IPS-18a (cell line): ENCODE measurements at regions not wholly inside any gene's neighbourhood (a gene's known extent, or its start where the extent isn't known, plus 50 kb on each side); places are given as distances from the start of the nearest gene placed in this dataset.

Source experiments
- H3K27ac ChIP-seq: one replicate; pipeline ENCODE4 v1.5.1; 2013; ENCODE audit warnings: low read length
- H3K27me3 ChIP-seq: one replicate; pipeline ENCODE4 v1.6.1; 2013; ENCODE audit warnings: mild to moderate bottlenecking, low read length; ENCODE audit not compliant: control insufficient read depth, insufficient read depth
- H3K36me3 ChIP-seq: one replicate; pipeline ENCODE4 v1.6.1; 2013; ENCODE audit warnings: low read depth, low read length; ENCODE audit not compliant: control insufficient read depth
- H3K4me1 ChIP-seq: one replicate; pipeline ENCODE4 v1.6.1; 2013; ENCODE audit warnings: low read depth, low read length; ENCODE audit not compliant: control insufficient read depth
- H3K4me3 ChIP-seq: one replicate; pipeline ENCODE4 v1.5.1; 2013; ENCODE audit warnings: low read length
- H3K9ac ChIP-seq: one replicate; pipeline ENCODE4 v1.6.1; 2013; ENCODE audit warnings: mild to moderate bottlenecking, low read length, moderate library complexity
- H3K9me3 ChIP-seq: one replicate; pipeline ENCODE4 v1.6.1; 2013; ENCODE audit warnings: low read depth, low read length; ENCODE audit not compliant: control insufficient read depth

DNA sequence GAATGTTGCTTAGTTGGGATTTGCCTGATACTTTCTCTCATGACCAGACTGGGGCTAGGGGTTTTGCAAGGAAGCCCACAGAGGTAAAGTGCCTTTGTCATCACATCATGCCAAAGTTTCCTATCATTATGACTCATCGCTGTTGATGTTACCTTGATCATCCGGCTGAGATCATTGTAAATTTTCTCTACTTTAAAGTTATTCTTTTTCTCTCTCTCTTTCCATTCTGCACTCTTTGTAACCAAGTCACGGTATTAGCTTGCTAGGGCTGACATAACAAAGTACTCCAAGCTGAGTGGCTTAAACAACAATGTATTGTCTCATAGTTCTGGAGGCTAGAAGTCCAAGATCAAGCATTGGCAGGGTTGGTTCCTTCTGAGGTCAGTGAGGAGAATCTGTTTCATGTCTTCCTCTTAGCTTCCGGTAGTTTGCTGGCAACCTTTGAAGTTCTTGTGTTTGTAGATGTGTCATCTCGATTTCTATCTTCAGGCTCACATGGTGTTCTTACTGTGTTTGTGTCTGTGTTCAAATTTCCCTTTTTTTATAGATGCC, 113.0 kb downstream of the DTHD1 start:
- Histone ChIP-seq H3K27ac (no peak overlapping the region), H3K4me1 (no peaks in the 10 kb centered on the region), H3K36me3 (no peaks in the 10 kb centered on the region), H3K9me3 (no peaks in the 10 kb centered on the region), H3K27me3 (no peaks in the 10 kb centered on the region), H3K9ac (no peak overlapping the region), H3K4me3 (no peak overlapping the region)

DNA sequence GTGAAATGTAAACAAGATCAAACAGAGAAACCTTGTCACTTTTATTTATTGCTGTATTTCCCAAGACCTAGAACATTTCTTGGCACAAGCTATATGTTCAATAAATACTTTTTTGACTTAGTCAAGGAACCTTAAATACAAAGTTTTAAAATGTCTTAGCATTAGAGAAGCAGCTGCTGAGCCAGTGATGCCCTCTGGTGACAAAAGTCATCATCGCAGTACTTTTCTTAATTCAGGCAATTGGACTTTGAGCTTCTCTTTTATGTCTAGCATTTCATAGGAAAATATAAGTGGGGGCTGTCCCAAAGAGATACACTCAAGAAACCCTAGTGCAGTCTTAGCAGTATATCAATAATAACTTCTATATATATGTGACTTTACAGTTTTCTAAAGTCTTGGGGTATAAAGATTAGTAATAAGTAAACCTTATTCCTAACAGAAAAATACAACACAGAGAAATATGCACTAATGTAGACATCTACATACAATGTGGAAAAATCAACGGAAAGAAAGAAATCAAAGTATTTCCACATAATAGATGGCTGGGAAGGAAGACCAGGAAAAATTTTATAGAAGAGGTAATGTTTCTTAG, 118.4 kb downstream of the DTHD1 start:
- no peaks in the 10 kb centered on the region for H3K27me3 ChIP-seq
- H3K27ac ChIP-seq, result no peak overlapping the region
- H3K9me3 ChIP-seq, result no peaks in the 10 kb centered on the region
- H3K9ac ChIP-seq, result no peak overlapping the region
- H3K4me3 ChIP-seq, result no peak overlapping the region
- no peaks in the 10 kb centered on the region for H3K4me1 ChIP-seq
- no peaks in the 10 kb centered on the region for H3K36me3 ChIP-seq

DNA sequence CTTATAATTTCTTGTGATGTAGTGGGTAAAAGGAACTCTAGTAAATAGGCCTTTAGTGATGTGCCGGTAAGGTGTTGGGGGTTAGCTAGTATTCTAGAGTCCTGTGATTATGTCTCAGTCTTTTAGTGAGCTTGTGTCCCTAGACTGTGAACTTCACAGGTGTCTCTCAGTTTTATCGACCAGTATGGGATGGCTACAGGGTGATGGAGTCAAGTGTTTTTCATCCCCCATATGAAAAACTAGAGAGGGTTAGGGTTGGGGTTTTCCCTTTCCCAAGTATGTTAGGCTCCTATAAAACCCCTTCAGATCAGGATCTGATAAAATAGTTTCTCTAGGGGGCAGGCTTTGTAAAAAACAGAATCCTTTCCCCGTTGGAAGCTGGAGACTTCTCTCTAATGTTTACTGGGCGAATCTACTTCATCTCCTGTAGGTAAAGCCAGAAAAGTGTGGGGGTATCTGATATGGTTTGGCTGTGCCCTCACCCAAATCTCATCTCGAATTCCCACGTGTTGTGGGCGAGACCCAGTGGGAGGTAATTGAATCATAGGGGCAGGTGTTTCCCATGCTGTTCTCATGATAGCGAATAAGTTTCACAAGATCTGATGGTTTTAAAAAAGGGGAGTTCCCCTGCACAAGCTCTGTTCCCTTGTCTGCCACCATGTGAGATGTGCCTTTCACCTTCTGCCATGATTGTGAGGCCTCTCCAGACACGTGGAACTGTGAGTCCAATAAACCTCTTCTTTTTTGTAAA, 120.8 kb downstream of the DTHD1 start:
- Histone ChIP-seq H3K27me3 (no peaks in the 10 kb centered on the region), H3K4me1 (peaks cover 7% of the 10 kb centered on the region)

DNA sequence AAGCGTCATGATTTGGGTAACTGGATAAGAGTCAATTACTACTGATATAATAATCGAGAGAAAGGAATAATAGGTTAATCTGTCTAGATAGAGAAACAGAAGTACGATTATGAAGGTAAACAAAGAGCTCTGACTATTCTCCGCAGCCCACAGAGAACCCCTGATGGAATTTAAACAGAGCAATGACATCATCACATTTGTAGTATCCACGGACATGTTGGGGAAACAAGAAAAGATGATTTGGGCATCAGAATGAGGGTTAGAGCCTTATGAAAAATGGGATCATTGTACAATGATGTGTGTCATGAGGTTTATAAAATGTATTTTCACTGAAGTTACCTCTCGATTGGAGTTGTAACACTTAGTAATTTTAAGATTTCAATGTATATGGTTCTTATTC, 129.9 kb downstream of the DTHD1 start:
- no peaks in the 10 kb centered on the region for H3K4me1 ChIP-seq
- H3K9ac ChIP-seq, result no peak overlapping the region
- H3K4me3 ChIP-seq, result no peak overlapping the region
- no peaks in the 10 kb centered on the region for H3K36me3 ChIP-seq
- no peaks in the 10 kb centered on the region for H3K9me3 ChIP-seq
- no peak overlapping the region for H3K27ac ChIP-seq
- no peaks in the 10 kb centered on the region for H3K27me3 ChIP-seq

More for the DNA sequence above, 120.8 kb downstream of the DTHD1 start:
- no peak overlapping the region for H3K4me3 ChIP-seq
- no peak overlapping the region for H3K27ac ChIP-seq
- no peaks in the 10 kb centered on the region for H3K36me3 ChIP-seq
- H3K9me3 ChIP-seq, result no peaks in the 10 kb centered on the region
- H3K9ac ChIP-seq, result no peak overlapping the region

DNA sequence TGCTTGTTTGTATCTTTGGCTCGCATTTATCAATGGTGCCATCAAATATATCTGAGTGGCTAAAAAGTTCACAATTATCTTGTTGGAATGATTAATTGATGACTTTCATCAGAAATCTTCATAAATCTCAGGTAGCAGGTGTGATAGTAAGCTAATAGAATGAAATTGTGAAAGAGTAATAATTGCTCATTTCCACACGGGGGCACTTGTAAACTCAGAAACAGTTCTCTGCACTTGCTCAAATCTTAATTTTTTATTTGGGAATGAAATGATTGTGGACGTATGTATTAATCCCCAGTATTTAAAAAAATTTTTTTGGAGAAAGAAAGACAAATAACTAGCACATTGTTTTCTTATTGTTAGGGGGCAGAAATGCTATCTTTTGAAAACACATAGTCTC, 132.8 kb downstream of the DTHD1 start:
- H3K4me3 ChIP-seq, result no peak overlapping the region
- H3K9me3 ChIP-seq, result no peaks in the 10 kb centered on the region
- no peak overlapping the region for H3K9ac ChIP-seq
- no peaks in the 10 kb centered on the region for H3K27me3 ChIP-seq
- H3K4me1 ChIP-seq, result no peaks in the 10 kb centered on the region
- H3K27ac ChIP-seq, result no peak overlapping the region
- H3K36me3 ChIP-seq, result no peaks in the 10 kb centered on the region

DNA sequence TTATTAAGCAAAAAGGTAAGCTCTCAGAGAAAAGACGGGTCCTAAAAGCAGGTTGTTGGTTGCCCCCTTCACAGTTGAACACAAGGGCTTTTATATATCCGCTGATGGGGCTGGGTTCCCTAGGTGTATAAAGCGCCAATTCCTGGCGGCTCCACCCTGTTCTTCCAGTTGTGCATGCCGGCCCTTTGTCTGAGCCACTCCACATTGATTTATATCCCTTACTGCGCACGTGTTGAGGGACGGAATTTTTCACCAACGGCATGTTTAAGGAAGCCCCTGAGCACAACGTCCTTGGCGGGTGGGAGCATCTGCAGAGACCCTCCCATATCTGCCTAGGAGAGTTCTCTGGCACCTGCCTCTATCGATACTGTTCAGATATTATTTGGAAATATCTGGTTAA, 135.7 kb downstream of the DTHD1 start:
- H3K9me3 ChIP-seq, result no peaks in the 10 kb centered on the region
- no peaks in the 10 kb centered on the region for H3K36me3 ChIP-seq
- no peak overlapping the region for H3K27ac ChIP-seq
- H3K27me3 ChIP-seq, result no peaks in the 10 kb centered on the region
- no peaks in the 10 kb centered on the region for H3K4me1 ChIP-seq
- no peak overlapping the region for H3K9ac ChIP-seq
- no peak overlapping the region for H3K4me3 ChIP-seq

DNA sequence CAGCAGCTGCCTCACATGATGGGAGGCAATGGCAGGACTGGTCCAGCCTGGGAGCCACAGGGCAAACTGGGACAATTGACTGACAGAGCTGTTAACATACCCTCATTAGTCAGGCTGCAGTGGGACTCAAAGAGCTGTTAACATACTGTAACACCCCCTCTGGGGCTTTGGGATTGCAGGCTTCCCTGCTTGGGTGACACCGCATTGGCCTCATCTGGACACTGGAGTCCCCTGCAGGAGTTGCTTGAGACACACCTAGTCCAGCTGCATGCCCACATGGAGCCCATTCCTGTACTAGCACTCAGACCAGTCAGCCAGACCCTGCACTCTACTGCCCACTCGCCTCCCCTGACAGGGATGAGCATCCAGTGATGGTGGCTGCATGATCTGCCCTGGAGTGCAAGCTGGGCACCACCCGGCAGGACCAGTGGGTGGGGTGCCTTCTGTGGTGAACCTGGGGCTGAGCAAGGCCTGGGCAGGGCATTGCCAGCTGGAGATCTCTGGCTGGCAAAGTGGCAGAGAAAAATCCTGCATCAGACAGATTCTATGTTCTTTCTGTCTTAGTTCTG, 138.8 kb downstream of the DTHD1 start:
- H3K9ac ChIP-seq, result no peak overlapping the region

DNA sequence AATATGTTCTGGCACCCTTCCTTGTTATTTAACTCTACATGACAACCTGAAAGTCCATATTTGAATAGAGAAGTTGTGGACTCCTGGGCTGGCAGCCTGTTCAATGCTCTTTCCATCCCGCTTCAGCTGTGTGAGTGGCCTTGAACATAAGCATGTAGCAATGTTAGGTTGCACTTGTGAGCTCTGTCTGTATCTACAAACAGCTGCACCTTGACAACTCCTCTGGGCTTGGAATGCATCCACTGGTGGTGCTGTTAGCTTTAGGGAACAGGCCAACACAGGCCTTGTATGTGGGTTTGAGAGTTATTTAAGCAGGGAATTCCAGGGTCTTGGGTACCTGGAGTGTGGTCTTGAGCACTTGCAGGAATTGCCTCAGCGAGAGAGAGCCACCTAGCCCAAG, 141.2 kb downstream of the DTHD1 start:
- H3K9me3 ChIP-seq, result no peaks in the 10 kb centered on the region
- no peak overlapping the region for H3K9ac ChIP-seq
- no peak overlapping the region for H3K27ac ChIP-seq
- H3K4me3 ChIP-seq, result no peak overlapping the region
- H3K36me3 ChIP-seq, result no peaks in the 10 kb centered on the region
- H3K27me3 ChIP-seq, result no peaks in the 10 kb centered on the region
- no peaks in the 10 kb centered on the region for H3K4me1 ChIP-seq

More for the DNA sequence above, 138.8 kb downstream of the DTHD1 start:
- no peaks in the 10 kb centered on the region for H3K27me3 ChIP-seq
- no peak overlapping the region for H3K4me3 ChIP-seq
- H3K9me3 ChIP-seq, result no peaks in the 10 kb centered on the region
- H3K27ac ChIP-seq, result no peak overlapping the region
- H3K36me3 ChIP-seq, result no peaks in the 10 kb centered on the region
- no peaks in the 10 kb centered on the region for H3K4me1 ChIP-seq

DNA sequence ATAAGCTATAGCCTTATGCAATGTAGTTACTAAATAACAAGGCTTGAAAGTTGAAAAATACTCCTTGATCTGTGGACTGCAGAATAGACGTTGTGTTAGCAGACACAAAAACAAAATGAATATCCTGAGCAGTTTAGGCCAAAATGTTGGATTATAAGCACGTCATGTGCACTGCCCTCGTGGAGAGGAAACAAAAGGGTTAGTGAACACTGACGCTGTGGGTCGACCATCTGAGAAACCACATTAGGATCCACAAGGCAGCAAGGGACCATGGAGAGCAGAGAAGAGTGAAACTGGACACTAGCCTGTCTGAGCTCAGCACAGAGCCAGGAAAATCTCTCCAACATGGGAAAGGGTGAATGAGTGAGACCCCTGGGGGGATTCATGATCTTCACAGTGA, 145.3 kb downstream of the DTHD1 start:
- H3K4me1 ChIP-seq, result no peaks in the 10 kb centered on the region
- H3K9me3 ChIP-seq, result no peaks in the 10 kb centered on the region
- H3K4me3 ChIP-seq, result no peak overlapping the region
- no peaks in the 10 kb centered on the region for H3K36me3 ChIP-seq
- H3K27ac ChIP-seq, result no peak overlapping the region
- no peak overlapping the region for H3K9ac ChIP-seq
- H3K27me3 ChIP-seq, result no peaks in the 10 kb centered on the region

DNA sequence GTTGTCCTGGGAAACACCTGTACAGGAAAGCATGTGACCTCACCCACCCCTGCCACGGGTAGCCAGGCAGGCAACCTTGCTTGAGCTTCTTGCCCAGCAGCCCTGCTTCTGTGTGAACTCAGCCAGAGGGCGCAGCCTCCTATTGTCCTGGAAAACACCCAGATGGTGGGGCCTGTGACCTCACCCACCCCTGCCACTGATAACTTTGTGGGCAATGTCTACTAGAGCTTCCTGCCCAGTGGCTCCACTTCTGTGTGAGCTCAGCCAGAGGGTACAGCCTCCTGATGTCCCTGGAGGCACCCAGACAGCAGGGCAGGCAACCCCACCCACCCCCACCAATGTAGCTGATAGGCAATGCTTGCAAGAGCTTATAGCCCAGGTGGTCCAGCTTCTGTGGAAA, 146.3 kb downstream of the DTHD1 start:
- no peaks in the 10 kb centered on the region for H3K9me3 ChIP-seq
- H3K9ac ChIP-seq, result no peak overlapping the region
- no peaks in the 10 kb centered on the region for H3K4me1 ChIP-seq
- no peaks in the 10 kb centered on the region for H3K27me3 ChIP-seq
- no peak overlapping the region for H3K4me3 ChIP-seq
- H3K27ac ChIP-seq, result no peak overlapping the region
- H3K36me3 ChIP-seq, result no peaks in the 10 kb centered on the region

DNA sequence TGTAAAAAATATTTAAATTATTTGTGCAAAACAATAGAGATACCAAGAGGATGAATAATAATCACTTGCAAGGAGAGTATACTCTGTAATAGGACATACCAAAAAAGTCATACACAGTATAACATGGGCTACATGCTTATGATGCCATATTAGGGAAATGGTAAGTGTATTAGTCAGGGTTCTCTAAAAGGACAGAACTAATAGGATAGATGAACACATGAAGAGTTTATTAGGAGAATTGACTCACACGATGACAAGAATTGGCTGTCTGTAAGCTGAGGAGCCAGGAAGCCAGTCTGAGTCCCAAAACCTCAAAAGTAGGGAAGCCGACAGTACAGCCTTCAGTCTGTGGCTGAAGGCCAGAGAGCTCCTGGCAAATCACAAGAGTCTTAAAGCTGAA, 151.2 kb downstream of the DTHD1 start:
- Histone ChIP-seq H3K9me3 (no peaks in the 10 kb centered on the region), H3K27me3 (no peaks in the 10 kb centered on the region), H3K36me3 (no peaks in the 10 kb centered on the region), H3K4me3 (no peak overlapping the region), H3K27ac (no peak overlapping the region), H3K4me1 (no peaks in the 10 kb centered on the region), H3K9ac (no peak overlapping the region)
